GM12878 (cell line): ENCODE measurements at regions not wholly inside any gene's neighbourhood (a gene's known extent, or its start where the extent isn't known, plus 50 kb on each side); places are given as distances from the start of the nearest gene placed in this dataset.

Experiments used
- ATAC-seq: fragments of 200-7000 bp; cut with Tn5 transposase; 3 replicates; pipeline ENCODE4 v1.9.1; 2020; ENCODE audit warnings: mild to moderate bottlenecking, moderate library complexity
- BruUV-seq: library from RNA; stranded (reverse); fragments of 400-500 nt; replicated peaks from 2 replicates; lab custom pipeline; 2021; lab: Mats Ljungman, UMichigan
- CTCF ChIA-PET: fragments of 300-600 bp; sonication (Branson Sonifier 250); formaldehyde crosslinking; extraction: SDS; loops from one replicate; lab custom pipeline; 2021; ENCODE audit warnings: inconsistent platforms; lab: Yijun Ruan, JAX
- POLR2A ChIA-PET: fragments of 350-600 bp; formaldehyde crosslinking; extraction: SDS; loops from one replicate; lab custom pipeline; 2021; ENCODE audit warnings: inconsistent platforms; lab: Charles Lee
- RAD21 ChIA-PET: fragments of 300-600 bp; sonication (Branson Sonifier 250); formaldehyde crosslinking; loops from one replicate; lab custom pipeline; 2023; ENCODE audit warnings: antibody characterized with exemption; ENCODE audit not compliant: unreplicated experiment; lab: Charles Lee
- SMC1A ChIA-PET: fragments of 300-600 bp; sonication (Branson Sonifier 250); formaldehyde crosslinking; loops from one replicate; lab custom pipeline; 2023; ENCODE audit not compliant: unreplicated experiment, uncharacterized antibody; lab: Charles Lee
- DNase-seq: peaks from one replicate; pipeline ENCODE4 v3.0.0-alpha.2; 2011; ENCODE audit warnings: low read depth, low spot score
- FAIRE-seq: peaks from 3 replicates; lab custom pipeline; 2011; peaks lifted over from hg19 to GRCh38; lab: Jason Lieb, UNC
- H2AFZ ChIP-seq: 2 replicates; pipeline ENCODE4 v1.6.0; 2011; ENCODE audit warnings: low read depth, low read length, control low read depth; ENCODE audit not compliant: control insufficient read depth
- H3K27ac ChIP-seq: 2 replicates; pipeline ENCODE4 v1.5.1; 2011; ENCODE audit warnings: control low read depth; ENCODE audit not compliant: control insufficient read depth, insufficient read depth
- H3K27me3 ChIP-seq, 2 experiments: replicated peaks in 1 of 2; 2 replicates each; pipeline versions ENCODE4 v1.6.0 to v1.6.1; 2011; ENCODE audit warnings: low read length in 1 of 2; ENCODE audit not compliant: control insufficient read depth in 2 of 2, insufficient read depth in 2 of 2
- H3K36me3 ChIP-seq, 2 experiments: 2 replicates each; pipeline ENCODE4 v1.5.1; 2011; ENCODE audit warnings: low read length in 1 of 2; ENCODE audit not compliant: control insufficient read depth in 2 of 2, insufficient read depth in 2 of 2
- H3K4me1 ChIP-seq: 2 replicates; pipeline ENCODE4 v1.6.1; 2011; ENCODE audit warnings: mild to moderate bottlenecking, low read length, moderate library complexity, mixed read lengths; ENCODE audit not compliant: control insufficient read depth, insufficient read depth
- H3K4me2 ChIP-seq: 2 replicates; pipeline ENCODE4 v1.6.0; 2011; ENCODE audit warnings: control low read depth; ENCODE audit not compliant: control insufficient read depth, insufficient read depth
- H3K4me3 ChIP-seq: fragments of 200-600 bp; sonication (generic); 2 replicates; pipeline ENCODE4 v1.5.1; 2016
- H3K79me2 ChIP-seq: 2 replicates; pipeline ENCODE4 v1.6.0; 2011; ENCODE audit warnings: low read length; ENCODE audit not compliant: control insufficient read depth, insufficient read depth
- H3K9ac ChIP-seq: 2 replicates; pipeline ENCODE4 v1.8.0; 2011; ENCODE audit warnings: low read length, control low read depth, mixed read lengths; ENCODE audit not compliant: control insufficient read depth, insufficient read depth
- H3K9me3 ChIP-seq: replicated peaks from 3 replicates; pipeline ENCODE4 v1.5.1; 2011; ENCODE audit warnings: mild to moderate bottlenecking, low read length; ENCODE audit not compliant: control insufficient read depth, insufficient read depth
- H4K20me1 ChIP-seq: 2 replicates; pipeline ENCODE4 v1.6.0; 2011; ENCODE audit not compliant: control insufficient read depth, insufficient read depth
- DPF2 ChIP-seq: fragments of 450-650 bp; IDR thresholded peaks from 2 replicates; pipeline ENCODE4 v1.6.1; 2017; ENCODE audit warnings: mild to moderate bottlenecking
- EP300 ChIP-seq, 2 experiments: fragments of 150-350 bp in 1 of 2; IDR thresholded peaks; 2 replicates each; pipeline ENCODE4 v1.6.1; 2011 to 2012; ENCODE audit warnings: low read depth in 2 of 2, low read length in 2 of 2, borderline replicate concordance in 1 of 2, improper control_type of control experiment in 1 of 2, inconsistent platforms in 1 of 2; ENCODE audit not compliant: control insufficient read depth in 1 of 2
- EZH2 ChIP-seq: IDR thresholded peaks from 2 replicates; pipeline ENCODE4 v1.6.1; 2012; ENCODE audit warnings: low read depth, mild to moderate bottlenecking, control low read depth, inconsistent platforms, low read length, borderline replicate concordance; ENCODE audit not compliant: control insufficient read depth
- FOXK2 ChIP-seq: fragments of 450-650 bp; IDR thresholded peaks from 2 replicates; pipeline ENCODE4 v1.6.1; 2017; ENCODE audit warnings: mild to moderate bottlenecking, moderate library complexity
- HDAC6 ChIP-seq: fragments of 200-600 bp; sonication (generic); IDR thresholded peaks from one replicate; pipeline ENCODE4 v1.8.0; 2017; ENCODE audit warnings: antibody characterized with exemption; ENCODE audit not compliant: unreplicated experiment
- IRF4 ChIP-seq: IDR thresholded peaks from 2 replicates; pipeline ENCODE4 v1.6.1; 2011; ENCODE audit warnings: low read depth, low read length
- IRF5 ChIP-seq: fragments of 450-650 bp; IDR thresholded peaks from 2 replicates; pipeline ENCODE4 v1.6.1; 2017; ENCODE audit warnings: borderline replicate concordance
- KDM1A ChIP-seq: fragments of 200-600 bp; sonication (generic); IDR thresholded peaks from 2 replicates; pipeline ENCODE4 v1.6.1; 2016; ENCODE audit warnings: borderline replicate concordance
- KLF5 ChIP-seq: fragments of 450-650 bp; IDR thresholded peaks from 2 replicates; pipeline ENCODE4 v1.6.1; 2014; ENCODE audit warnings: mild to moderate bottlenecking; ENCODE audit not compliant: partially characterized antibody
- NBN ChIP-seq: fragments of 450-650 bp; IDR thresholded peaks from 2 replicates; pipeline ENCODE4 v1.6.1; 2016
- NR2F1 ChIP-seq: fragments of 450-650 bp; conservative IDR thresholded peaks from 2 replicates; pipeline ENCODE4 v1.6.1; 2017; ENCODE audit warnings: mild to moderate bottlenecking
- RAD21 ChIP-seq: IDR thresholded peaks from 2 replicates; pipeline ENCODE4 v1.6.1; 2011; ENCODE audit warnings: mild to moderate bottlenecking, low read depth, low read length, moderate library complexity; ENCODE audit not compliant: insufficient read depth
- SMARCA5 ChIP-seq: fragments of 450-650 bp; IDR thresholded peaks from 2 replicates; pipeline ENCODE4 v1.6.1; 2017; ENCODE audit warnings: mild to moderate bottlenecking
- STAT1 ChIP-seq: fragments of 450-650 bp; conservative IDR thresholded peaks from 2 replicates; pipeline ENCODE4 v1.6.1; 2014; ENCODE audit warnings: antibody characterized with exemption, mild to moderate bottlenecking
- STAT3 ChIP-seq: IDR thresholded peaks from 2 replicates; pipeline ENCODE4 v1.6.1; 2011; ENCODE audit warnings: low read depth, low read length, improper control_type of control experiment
- ZBTB33 ChIP-seq: fragments of 450-650 bp; IDR thresholded peaks from 2 replicates; pipeline ENCODE4 v1.6.1; 2017; ENCODE audit warnings: mild to moderate bottlenecking
- WGBS: methylation state at CpG from one replicate; pipeline ENCODE4 v1.1.6; 2016; ENCODE audit warnings: low lambda C conversion rate; ENCODE audit not compliant: insufficient replicate concordance, insufficient coverage; ENCODE audit errors: missing lambda C conversion rate; 5-methylcytosine and 5-hydroxymethylcytosine counted together
- in situ Hi-C: fragments of 300-500 bp; cut with MboI; formaldehyde crosslinking; loops from 9 replicates; pipeline ENCODE4 v1.14.3; 2018; ENCODE audit warnings: mixed read lengths
- intact Hi-C: fragments of 100-400 bp; cut with micrococcal nuclease; formaldehyde crosslinking; loops from one replicate; pipeline ENCODE4 v1.14.2; 2022; ENCODE audit not compliant: unreplicated experiment

GRCh38 chr5:17383526-17383925, 114.5 kb upstream of the TAF11L2 start:
- no peaks in the 10 kb centered on the region for H3K79me2 ChIP-seq
- intact Hi-C loops: no loop called here
- TF ChIP-seq STAT1 (no peak), IRF5 (no peak), NBN (no peak), NR2F1 (no peak), EZH2 (no peak), ZBTB33 (no peak), HDAC6 (no peak), IRF4 (no peak), FOXK2 (no peak), KDM1A (no peak), STAT3 (no peak), DPF2 (no peak), SMARCA5 (no peak), EP300 (IDR thresholded peaks at IDR 0.05; ENCODE audit: borderline replicate concordance in 1 of 2, control insufficient read depth in 1 of 2, low read depth in 2 of 2, low read length in 2 of 2) (no peak), RAD21 (no peak), KLF5 (no peak)
- TF ChIP-seq, all 136 proteins: peak for 0
- POLR2A ChIA-PET: no interaction called here
- Histone ChIP-seq H3K4me3 (no peak overlapping the region), H3K4me1 (no peaks in the 10 kb centered on the region), H3K9ac (no peak overlapping the region), H3K36me3 (no peaks in the 10 kb centered on the region), H3K9me3 (no peaks in the 10 kb centered on the region; the same call in 2 of the 3 replicates), H4K20me1 (no peaks in the 10 kb centered on the region), H3K27me3 (no peaks in the 10 kb centered on the region), H2AFZ (no peak overlapping the region), H3K27ac (no peak overlapping the region), H3K4me2 (no peak overlapping the region)
- BruUV-seq: no TSS peak
- 18% methylated on average over 3 of the region's 3 CpGs for WGBS
- RAD21 ChIA-PET: no interaction called here
- FAIRE-seq (no peak), ATAC-seq (no peak), DNase-seq (no peak)
- SMC1A ChIA-PET: interaction anchor here (1.0 kb wide), 2 partner anchors 15 to 168 kb away, joined by 3 read pairs; no protein-coding TSS in a partner anchor
- CTCF ChIA-PET: no interaction called here
- in situ Hi-C loops: no loop called here
